ENCODE measurements at regions not wholly inside any gene's neighbourhood (a gene's known extent, or its start where the extent isn't known, plus 50 kb on each side); places are given as distances from the start of the nearest gene placed in this dataset.

- DNase-seq: no peak
Observed at GRCh38 chr12:104858611-104859543, 99.2 kb downstream of the SLC41A2 start.

GRCh38 chr12:104856531-104856930 lies 101.6 kb downstream of the SLC41A2 start:
- DNase-seq: no peak

GRCh38 chr12:104855599-104855998 lies 102.5 kb downstream of the SLC41A2 start:
- DNase-seq: no peak

GRCh38 chr12:104852896-104853295 lies 105.2 kb downstream of the SLC41A2 start:
- no peak for DNase-seq

GRCh38 chr12:104852102-104852501 lies 106.0 kb downstream of the SLC41A2 start:
- DNase-seq: no peak

- no peak for DNase-seq
Observed at GRCh38 chr12:104850781-104851180, 107.3 kb downstream of the SLC41A2 start.

- DNase-seq: no peak
Observed at GRCh38 chr12:104846056-104846767, 111.9 kb downstream of the SLC41A2 start.

- no peak for DNase-seq
Observed at GRCh38 chr12:104844123-104844522, 114.0 kb downstream of the SLC41A2 start.

- no peak for DNase-seq
Observed at GRCh38 chr12:104840262-104840661, 117.8 kb downstream of the SLC41A2 start.

GRCh38 chr12:104835317-104835716 lies 122.8 kb downstream of the SLC41A2 start:
- no peak for DNase-seq

GRCh38 chr12:104834607-104835006 lies 123.5 kb downstream of the SLC41A2 start:
- DNase-seq: no peak

- no peak for DNase-seq
Observed at GRCh38 chr12:104833756-104834155, 124.3 kb downstream of the SLC41A2 start.

GRCh38 chr12:104828015-104828414 lies 130.1 kb downstream of the SLC41A2 start:
- DNase-seq: no peak

- DNase-seq: no peak
Observed at GRCh38 chr12:104827587-104827986, 130.5 kb downstream of the SLC41A2 start.

- no peak for DNase-seq
Observed at GRCh38 chr12:104825408-104825807, 132.7 kb downstream of the SLC41A2 start.

GRCh38 chr12:104823985-104824461 lies 134.1 kb downstream of the SLC41A2 start:
- no peak for DNase-seq

- no peak for DNase-seq
Observed at GRCh38 chr12:104822941-104823340, 135.1 kb downstream of the SLC41A2 start.

GRCh38 chr12:104816845-104817503 lies 141.1 kb downstream of the SLC41A2 start:
- no peak for DNase-seq

- no peak for DNase-seq
Observed at GRCh38 chr12:104815935-104816334, 142.2 kb downstream of the SLC41A2 start.

GRCh38 chr12:104814944-104815343 lies 143.1 kb downstream of the SLC41A2 start:
- DNase-seq: no peak

All from NCI-H748 treated with DMSO at 0.1 percent for 48 hours (cell line).